Endodermal cell (in vitro differentiated cells): ENCODE measurements at regions not wholly inside any gene's neighbourhood (a gene's known extent, or its start where the extent isn't known, plus 50 kb on each side); places are given as distances from the start of the nearest gene placed in this dataset.

Experiments used
- DNase-seq: peaks from one replicate; pipeline ENCODE4 v3.0.0-alpha.2; 2017
- H3K27ac ChIP-seq: 2 replicates; pipeline ENCODE4 v1.5.1; 2013; ENCODE audit warnings: mild to moderate bottlenecking, low read depth, low read length, moderate library complexity
- H3K27me3 ChIP-seq: 2 replicates; pipeline ENCODE4 v1.6.1; 2013; ENCODE audit warnings: mild to moderate bottlenecking, low read length, moderate library complexity; ENCODE audit not compliant: insufficient read depth, control insufficient read depth, poor library complexity, severe bottlenecking
- H3K36me3 ChIP-seq: 2 replicates; pipeline ENCODE4 v1.7.0; 2013; ENCODE audit warnings: mild to moderate bottlenecking, low read length, moderate library complexity; ENCODE audit not compliant: control insufficient read depth, insufficient read depth
- H3K4me1 ChIP-seq: one replicate; pipeline ENCODE4 v1.7.0; 2013; ENCODE audit warnings: low read length; ENCODE audit not compliant: control insufficient read depth, insufficient read depth
- H3K4me3 ChIP-seq: 2 replicates; pipeline ENCODE4 v1.5.1; 2013; ENCODE audit warnings: mild to moderate bottlenecking, low read length, moderate library complexity
- H3K9ac ChIP-seq: 2 replicates; pipeline ENCODE4 v1.6.1; 2013; ENCODE audit warnings: mild to moderate bottlenecking, low read length, moderate library complexity; ENCODE audit not compliant: poor library complexity, severe bottlenecking; ENCODE audit errors: extremely low read depth
- H3K9me3 ChIP-seq: 2 replicates; pipeline ENCODE4 v1.6.1; 2013; ENCODE audit warnings: mild to moderate bottlenecking, low read length, moderate library complexity; ENCODE audit not compliant: control insufficient read depth
- H3K27ac Mint-ChIP-seq: 2 replicates; pipeline ENCODE4 v1.8.0; 2020; ENCODE audit warnings: mixed read lengths
- H3K27me3 Mint-ChIP-seq: 2 replicates; pipeline ENCODE4 v1.8.0; 2021; ENCODE audit warnings: mild to moderate bottlenecking, mixed read lengths; ENCODE audit not compliant: insufficient read depth
- H3K36me3 Mint-ChIP-seq: 2 replicates; pipeline ENCODE4 v1.8.0; 2020; ENCODE audit warnings: low read depth, mixed read lengths
- H3K4me1 Mint-ChIP-seq: 2 replicates; pipeline ENCODE4 v1.8.0; 2020; ENCODE audit warnings: mixed read lengths
- H3K4me3 Mint-ChIP-seq: 2 replicates; pipeline ENCODE4 v1.8.0; 2020; ENCODE audit warnings: mild to moderate bottlenecking, moderate library complexity, mixed read lengths
- H3K9me3 Mint-ChIP-seq: 2 replicates; pipeline ENCODE4 v1.8.0; 2020; ENCODE audit warnings: mild to moderate bottlenecking, mixed read lengths
- WGBS, 2 experiments: methylation state at CpG; one replicate each; pipeline versions ENCODE4 v1.1.5 to v1.1.7; 2013; ENCODE audit warnings: missing lambda C conversion rate in 2 of 2, mixed read lengths in 1 of 2; ENCODE audit not compliant: insufficient coverage in 1 of 2, insufficient read length in 1 of 2; 5-methylcytosine and 5-hydroxymethylcytosine counted together
- TF ChIP-seq, protein P1 (sequence below): fragments of 200-600 bp; sonication (generic); conservative IDR thresholded peaks from 2 replicates; pipeline ENCODE4 v1.5.0; 2021; ENCODE audit warnings: antibody characterized with exemption, mild to moderate bottlenecking

DNA sequence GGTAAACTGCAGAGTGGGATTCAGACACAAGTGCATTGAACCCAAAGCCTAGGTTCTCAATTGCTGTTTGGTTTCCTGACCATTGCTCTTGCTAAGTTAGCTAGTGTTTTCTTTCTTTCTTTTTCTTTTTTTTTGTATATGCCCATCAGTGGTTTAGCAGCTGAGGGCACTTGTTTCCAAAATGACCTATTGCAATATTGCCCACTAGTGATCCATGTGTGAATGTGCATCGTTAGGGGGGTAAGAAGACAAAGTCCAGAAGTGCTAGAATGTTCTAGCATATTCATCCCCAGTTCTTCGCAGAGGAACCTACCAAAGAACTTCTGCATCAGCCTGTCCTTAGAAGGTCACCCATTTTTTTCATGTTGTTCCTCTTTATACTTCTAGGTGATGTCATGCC, 252.8 kb upstream of the GPR26 start:
- Mint-ChIP-seq H3K36me3 (no peaks in the 10 kb centered on the region), H3K4me1 (peaks cover 7% of the 10 kb centered on the region), H3K27me3 (no peaks in the 10 kb centered on the region), H3K27ac (no peak overlapping the region), H3K4me3 (no peak overlapping the region), H3K9me3 (peaks cover 6% of the 10 kb centered on the region)
- Histone ChIP-seq H3K36me3 (no peaks in the 10 kb centered on the region), H3K9ac (no peak overlapping the region), H3K9me3 (no peaks in the 10 kb centered on the region), H3K4me1 (no peaks in the 10 kb centered on the region), H3K4me3 (no peak overlapping the region), H3K27me3 (no peaks in the 10 kb centered on the region), H3K27ac (no peak overlapping the region)
- TF ChIP-seq, protein P1, sequence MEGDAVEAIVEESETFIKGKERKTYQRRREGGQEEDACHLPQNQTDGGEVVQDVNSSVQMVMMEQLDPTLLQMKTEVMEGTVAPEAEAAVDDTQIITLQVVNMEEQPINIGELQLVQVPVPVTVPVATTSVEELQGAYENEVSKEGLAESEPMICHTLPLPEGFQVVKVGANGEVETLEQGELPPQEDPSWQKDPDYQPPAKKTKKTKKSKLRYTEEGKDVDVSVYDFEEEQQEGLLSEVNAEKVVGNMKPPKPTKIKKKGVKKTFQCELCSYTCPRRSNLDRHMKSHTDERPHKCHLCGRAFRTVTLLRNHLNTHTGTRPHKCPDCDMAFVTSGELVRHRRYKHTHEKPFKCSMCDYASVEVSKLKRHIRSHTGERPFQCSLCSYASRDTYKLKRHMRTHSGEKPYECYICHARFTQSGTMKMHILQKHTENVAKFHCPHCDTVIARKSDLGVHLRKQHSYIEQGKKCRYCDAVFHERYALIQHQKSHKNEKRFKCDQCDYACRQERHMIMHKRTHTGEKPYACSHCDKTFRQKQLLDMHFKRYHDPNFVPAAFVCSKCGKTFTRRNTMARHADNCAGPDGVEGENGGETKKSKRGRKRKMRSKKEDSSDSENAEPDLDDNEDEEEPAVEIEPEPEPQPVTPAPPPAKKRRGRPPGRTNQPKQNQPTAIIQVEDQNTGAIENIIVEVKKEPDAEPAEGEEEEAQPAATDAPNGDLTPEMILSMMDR: no peak
- 87 to 100% methylated on average over 2 of the region's 2 CpGs for WGBS, 2 experiments
- no peak for DNase-seq

DNA sequence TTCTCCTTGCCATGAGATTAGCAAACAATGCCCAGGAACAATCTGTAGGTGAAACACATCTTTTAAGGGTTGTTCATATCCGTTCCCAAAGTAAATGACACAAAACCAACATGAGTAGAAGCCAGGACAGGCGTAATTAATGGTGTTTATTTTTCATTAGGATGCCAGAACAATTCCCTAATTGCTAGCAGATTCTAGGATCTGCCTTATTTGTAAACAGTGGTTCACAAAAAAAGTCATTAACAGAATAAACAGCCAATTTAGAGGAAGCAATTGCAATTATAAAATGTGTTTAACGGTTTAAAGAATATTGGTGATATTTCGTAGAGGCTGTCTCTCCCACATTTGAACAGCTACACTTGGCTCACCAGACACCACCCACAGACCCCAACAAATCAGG, 250.6 kb upstream of the GPR26 start:
- H3K36me3 Mint-ChIP-seq: no peaks in the 10 kb centered on the region
- TF ChIP-seq, protein P1: no peak
- WGBS, 2 experiments: 86 to 93% methylated on average over 2 to 4 of the region's 4 CpGs

DNA sequence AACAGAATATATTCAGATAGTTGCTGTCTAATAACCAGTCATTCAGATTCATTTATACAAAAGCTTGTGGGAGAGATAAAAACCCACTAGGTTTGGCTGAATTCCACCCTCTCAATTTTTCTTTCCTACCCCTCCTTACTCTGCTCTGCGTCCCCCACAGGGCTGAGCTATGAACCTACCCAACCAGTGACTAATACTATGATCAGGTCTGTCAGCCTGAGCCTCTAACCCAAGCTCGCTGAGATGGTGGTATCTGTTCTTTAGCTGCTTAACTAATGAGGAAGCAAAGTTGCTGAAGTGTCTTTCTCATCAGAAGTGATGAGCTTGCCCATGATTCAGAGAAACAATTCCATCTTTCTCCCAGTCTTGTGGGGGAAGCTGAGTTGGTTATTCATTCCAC, 248.7 kb upstream of the GPR26 start:
- no peaks in the 10 kb centered on the region for H3K4me1 ChIP-seq
- TF ChIP-seq, protein P1: no peak
- H3K36me3 ChIP-seq: no peaks in the 10 kb centered on the region
- Mint-ChIP-seq H3K4me1 (peaks cover 7% of the 10 kb centered on the region), H3K27me3 (no peaks in the 10 kb centered on the region), H3K4me3 (no peak overlapping the region), H3K27ac (no peak overlapping the region), H3K9me3 (no peaks in the 10 kb centered on the region), H3K36me3 (no peaks in the 10 kb centered on the region)
- no peak overlapping the region for H3K27ac ChIP-seq
- no peaks in the 10 kb centered on the region for H3K9me3 ChIP-seq
- peak; percentile 3 for DNase-seq
- H3K4me3 ChIP-seq: no peak overlapping the region
- no peaks in the 10 kb centered on the region for H3K27me3 ChIP-seq
- no peak overlapping the region for H3K9ac ChIP-seq
- 98 to 100% methylated on average over 1 to 2 of the region's 2 CpGs for WGBS, 2 experiments

More for the DNA sequence above, 250.6 kb upstream of the GPR26 start:
- Histone ChIP-seq H3K9me3 (no peaks in the 10 kb centered on the region), H3K4me1 (no peaks in the 10 kb centered on the region), H3K4me3 (no peak overlapping the region), H3K36me3 (no peaks in the 10 kb centered on the region), H3K9ac (no peak overlapping the region), H3K27me3 (no peaks in the 10 kb centered on the region), H3K27ac (no peak overlapping the region)
- Mint-ChIP-seq H3K27me3 (no peaks in the 10 kb centered on the region), H3K4me3 (no peak overlapping the region), H3K9me3 (peaks cover 6% of the 10 kb centered on the region), H3K27ac (no peak overlapping the region), H3K4me1 (peaks cover 7% of the 10 kb centered on the region)
- DNase-seq: no peak
